Left ventricle myocardium inferior (tissue), 1 donor: ENCODE measurements at regions not wholly inside any gene's neighbourhood (a gene's known extent, or its start where the extent isn't known, plus 50 kb on each side); places are given as distances from the start of the nearest gene placed in this dataset.

ENCODE experiments used
- DNase-seq: peaks from one replicate; pipeline ENCODE4 v3.0.0-alpha.2; 2020
- H3K27ac ChIP-seq: fragments of 200-600 bp; replicated peaks from 2 replicates; pipeline ENCODE4 v1.8.0; 2021
- H3K27me3 ChIP-seq: fragments of 200-600 bp; 2 replicates; pipeline ENCODE4 v1.8.0; 2021; ENCODE audit warnings: low read depth
- H3K36me3 ChIP-seq: fragments of 200-600 bp; 2 replicates; pipeline ENCODE4 v1.8.0; 2021
- H3K4me1 ChIP-seq: fragments of 200-600 bp; 2 replicates; pipeline ENCODE4 v1.8.0; 2021
- H3K4me3 ChIP-seq: fragments of 200-600 bp; 2 replicates; pipeline ENCODE4 v1.8.0; 2021; ENCODE audit warnings: mild to moderate bottlenecking, moderate library complexity
- H3K9me3 ChIP-seq: fragments of 200-600 bp; replicated peaks from 2 replicates; pipeline ENCODE4 v1.8.0; 2021
- intact Hi-C: fragments of 100-400 bp; cut with micrococcal nuclease; formaldehyde crosslinking; loops from one replicate; pipeline ENCODE4 v1.11.0; 2022
- TF ChIP-seq, protein P1 (sequence below): fragments of 200-600 bp; IDR thresholded peaks from 2 replicates; pipeline ENCODE4 v1.8.0; 2021; ENCODE audit warnings: antibody characterized with exemption, mild to moderate bottlenecking, borderline replicate concordance
- donor health status: DM: no; HTN: yes; CAD: no; lungs with severe emphysema.

DNA sequence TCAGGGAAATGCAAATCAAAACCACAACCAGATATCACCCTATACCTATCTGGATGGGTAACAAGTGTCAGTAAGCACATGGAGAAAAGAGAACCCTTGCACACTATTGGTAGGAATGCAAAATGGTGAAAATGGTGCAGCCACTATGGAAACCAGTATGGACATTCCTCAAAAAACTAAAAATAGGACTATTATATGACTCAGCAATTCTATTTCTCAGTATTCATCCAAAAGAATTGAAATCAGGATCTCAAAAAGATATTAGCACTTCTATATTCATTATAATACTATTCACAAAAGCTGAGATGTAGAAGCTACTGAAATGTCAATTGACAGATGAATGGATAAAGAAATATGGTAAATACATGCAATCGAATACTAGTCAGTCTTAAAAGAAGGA, 491.1 kb upstream of the MYT1L start:
- H3K27me3 ChIP-seq, result peaks cover 21% of the 10 kb centered on the region

GRCh38 chr2:2812648-2813047, 481.6 kb upstream of the MYT1L start:
- Histone ChIP-seq H3K27ac (no peak overlapping the region), H3K4me1 (no peaks in the 10 kb centered on the region), H3K9me3 (peaks cover 35% of the 10 kb centered on the region), H3K4me3 (no peak overlapping the region), H3K27me3 (peaks cover 4% of the 10 kb centered on the region), H3K36me3 (no peaks in the 10 kb centered on the region)
- DNase-seq, result no peak
- intact Hi-C loops, result no loop called here
- TF ChIP-seq, protein P1, sequence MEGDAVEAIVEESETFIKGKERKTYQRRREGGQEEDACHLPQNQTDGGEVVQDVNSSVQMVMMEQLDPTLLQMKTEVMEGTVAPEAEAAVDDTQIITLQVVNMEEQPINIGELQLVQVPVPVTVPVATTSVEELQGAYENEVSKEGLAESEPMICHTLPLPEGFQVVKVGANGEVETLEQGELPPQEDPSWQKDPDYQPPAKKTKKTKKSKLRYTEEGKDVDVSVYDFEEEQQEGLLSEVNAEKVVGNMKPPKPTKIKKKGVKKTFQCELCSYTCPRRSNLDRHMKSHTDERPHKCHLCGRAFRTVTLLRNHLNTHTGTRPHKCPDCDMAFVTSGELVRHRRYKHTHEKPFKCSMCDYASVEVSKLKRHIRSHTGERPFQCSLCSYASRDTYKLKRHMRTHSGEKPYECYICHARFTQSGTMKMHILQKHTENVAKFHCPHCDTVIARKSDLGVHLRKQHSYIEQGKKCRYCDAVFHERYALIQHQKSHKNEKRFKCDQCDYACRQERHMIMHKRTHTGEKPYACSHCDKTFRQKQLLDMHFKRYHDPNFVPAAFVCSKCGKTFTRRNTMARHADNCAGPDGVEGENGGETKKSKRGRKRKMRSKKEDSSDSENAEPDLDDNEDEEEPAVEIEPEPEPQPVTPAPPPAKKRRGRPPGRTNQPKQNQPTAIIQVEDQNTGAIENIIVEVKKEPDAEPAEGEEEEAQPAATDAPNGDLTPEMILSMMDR, result no peak

More for the DNA sequence above, 491.1 kb upstream of the MYT1L start:
- Histone ChIP-seq H3K4me1 (no peaks in the 10 kb centered on the region), H3K4me3 (no peak overlapping the region), H3K9me3 (peaks cover 15% of the 10 kb centered on the region), H3K27ac (no peak overlapping the region), H3K36me3 (no peaks in the 10 kb centered on the region)
- intact Hi-C loops, result no loop called here
- no peak for DNase-seq
- TF ChIP-seq, protein P1, result no peak

- Histone ChIP-seq H3K27ac (no peak overlapping the region), H3K4me1 (no peaks in the 10 kb centered on the region), H3K36me3 (no peaks in the 10 kb centered on the region), H3K4me3 (no peak overlapping the region), H3K27me3 (peaks cover 4% of the 10 kb centered on the region), H3K9me3 (peaks cover 35% of the 10 kb centered on the region)
- DNase-seq, result no peak
- TF ChIP-seq, protein P1, result no peak
- intact Hi-C loops, result no loop called here
These were observed 481.0 kb upstream of the MYT1L start for GRCh38 chr2:2812117-2812516.

GRCh38 chr2:2810504-2810903, 479.4 kb upstream of the MYT1L start:
- intact Hi-C loops, result no loop called here
- Histone ChIP-seq H3K36me3 (no peaks in the 10 kb centered on the region), H3K27me3 (peaks cover 4% of the 10 kb centered on the region), H3K27ac (no peak overlapping the region), H3K9me3 (peaks cover 27% of the 10 kb centered on the region), H3K4me1 (no peaks in the 10 kb centered on the region), H3K4me3 (no peak overlapping the region)
- TF ChIP-seq, protein P1, result no peak
- DNase-seq, result no peak

DNA sequence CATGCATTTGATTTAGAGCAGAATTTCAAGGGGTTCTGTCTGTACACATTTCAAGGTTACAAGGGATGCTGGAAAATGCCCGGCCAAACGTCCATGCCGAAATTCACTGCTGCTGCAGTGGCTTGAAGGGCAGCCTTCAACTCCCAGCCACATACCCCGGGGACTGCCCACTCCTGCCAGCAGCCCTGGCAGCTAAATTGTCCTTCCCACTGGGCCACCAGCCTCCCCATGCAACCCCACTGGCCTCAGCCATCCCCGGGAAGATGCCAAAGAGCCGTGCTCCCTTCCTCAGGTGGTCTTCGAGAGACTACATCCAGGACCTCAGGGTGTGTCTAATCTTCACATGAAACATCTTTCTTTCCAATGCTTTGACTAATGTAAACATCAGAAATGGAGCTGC, 478.7 kb upstream of the MYT1L start:
- Histone ChIP-seq H3K4me1 (no peaks in the 10 kb centered on the region), H3K36me3 (no peaks in the 10 kb centered on the region), H3K4me3 (no peak overlapping the region), H3K27me3 (peaks cover 9% of the 10 kb centered on the region), H3K9me3 (peaks cover 23% of the 10 kb centered on the region), H3K27ac (no peak overlapping the region)
- intact Hi-C loops, result no loop called here
- TF ChIP-seq, protein P1, result no peak
- DNase-seq, result no peak
